ENCODE measurements at regions not wholly inside any gene's neighbourhood (a gene's known extent, or its start where the extent isn't known, plus 50 kb on each side); places are given as distances from the start of the nearest gene placed in this dataset.

GRCh38 chr16:64196444-64196843, 925.4 kb downstream of the CDH11 start:
- Histone ChIP-seq H3K9me3 (replicated peaks; ENCODE audit: control insufficient read depth, insufficient read depth, low read length) (no peaks in the 10 kb centered on the region), H3K79me2 (ENCODE audit: control insufficient read depth, insufficient read depth, low read length) (no peaks in the 10 kb centered on the region), H3K4me3 (no peak overlapping the region), H3K4me2 (ENCODE audit: control insufficient read depth, insufficient read depth) (no peak overlapping the region), H3K36me3 (ENCODE audit: control insufficient read depth in 2 of 2, insufficient read depth in 2 of 2, low read length in 1 of 2) (no peaks in the 10 kb centered on the region), H3K27me3 (replicated peaks in 1 of 2; ENCODE audit: control insufficient read depth in 2 of 2, insufficient read depth in 2 of 2, low read length in 1 of 2) (no peaks in the 10 kb centered on the region), H3K4me1 (ENCODE audit: control insufficient read depth, insufficient read depth, low read length) (no peaks in the 10 kb centered on the region), H4K20me1 (ENCODE audit: control insufficient read depth, insufficient read depth) (no peaks in the 10 kb centered on the region), H3K9ac (ENCODE audit: control insufficient read depth, insufficient read depth, low read length) (no peak overlapping the region), H3K27ac (ENCODE audit: control insufficient read depth, insufficient read depth) (no peak overlapping the region), H2AFZ (ENCODE audit: control insufficient read depth, low read depth, low read length) (no peak overlapping the region)
- ChIA-PET RAD21 (ENCODE audit: unreplicated experiment) (no interaction called here), SMC1A (ENCODE audit: uncharacterized antibody, unreplicated experiment) (interaction anchor here (0.6 to 1.6 kb wide), 2 partner anchors 10 to 15 kb away, joined by 3 to 4 read pairs; no protein-coding TSS in a partner anchor), POLR2A (no interaction called here), CTCF (no interaction called here)
- no peak for DNase-seq (ENCODE audit: low read depth, low spot score)
- TF ChIP-seq NFYB (IDR thresholded peaks at IDR 0.05; ENCODE audit: insufficient read depth, low read depth, low read length) (no peak), KDM1A (IDR thresholded peaks at IDR 0.05; ENCODE audit: borderline replicate concordance) (no peak), HDGF (IDR thresholded peaks at IDR 0.05) (no peak), TCF3 (IDR thresholded peaks at IDR 0.05; ENCODE audit: borderline replicate concordance, insufficient read depth, low read depth, low read length) (no peak), TBL1XR1 (IDR thresholded peaks at IDR 0.05; ENCODE audit: low read depth, low read length) (no peak)
- intact Hi-C loops (cut with micrococcal nuclease; ENCODE audit: unreplicated experiment) = no loop called here
- 0% methylated on average over 1 of the region's 1 CpG for WGBS (ENCODE audit: insufficient coverage, insufficient replicate concordance, low lambda C conversion rate, missing lambda C conversion rate)
- BruUV-seq (replicated peaks) = no TSS peak
- no peak for ATAC-seq
- FAIRE-seq = no peak
- in situ Hi-C loops (cut with MboI) = no loop called here

GRCh38 chr16:64185954-64186353, 935.9 kb downstream of the CDH11 start:
- H2AFZ ChIP-seq (ENCODE audit: control insufficient read depth, low read depth, low read length) = no peak overlapping the region
- ATAC-seq (no peak), FAIRE-seq (no peak), DNase-seq (ENCODE audit: low read depth, low spot score) (no peak)
- H3K4me1 ChIP-seq (ENCODE audit: control insufficient read depth, insufficient read depth, low read length) = no peaks in the 10 kb centered on the region
- H3K27me3 ChIP-seq (replicated peaks in 1 of 2; ENCODE audit: control insufficient read depth in 2 of 2, insufficient read depth in 2 of 2, low read length in 1 of 2) = no peaks in the 10 kb centered on the region
- no peak overlapping the region for H3K4me2 ChIP-seq (ENCODE audit: control insufficient read depth, insufficient read depth)
- ChIA-PET SMC1A (ENCODE audit: uncharacterized antibody, unreplicated experiment) (no interaction called here), POLR2A (no interaction called here), CTCF (no interaction called here), RAD21 (ENCODE audit: unreplicated experiment) (no interaction called here)
- 48% methylated on average over 3 of the region's 3 CpGs for WGBS (ENCODE audit: insufficient coverage, insufficient replicate concordance, low lambda C conversion rate, missing lambda C conversion rate)
- in situ Hi-C loops (cut with MboI) (no loop called here), intact Hi-C loops (cut with micrococcal nuclease; ENCODE audit: unreplicated experiment) (no loop called here)
- H3K36me3 ChIP-seq (ENCODE audit: control insufficient read depth in 2 of 2, insufficient read depth in 2 of 2, low read length in 1 of 2) = no peaks in the 10 kb centered on the region
- no peak overlapping the region for H3K4me3 ChIP-seq
- H4K20me1 ChIP-seq (ENCODE audit: control insufficient read depth, insufficient read depth) = no peaks in the 10 kb centered on the region
- H3K9me3 ChIP-seq (replicated peaks; ENCODE audit: control insufficient read depth, insufficient read depth, low read length) = no peaks in the 10 kb centered on the region
- H3K27ac ChIP-seq (ENCODE audit: control insufficient read depth, insufficient read depth) = no peak overlapping the region
- no TSS peak for BruUV-seq (replicated peaks)
- H3K9ac ChIP-seq (ENCODE audit: control insufficient read depth, insufficient read depth, low read length) = no peak overlapping the region
- no peaks in the 10 kb centered on the region for H3K79me2 ChIP-seq (ENCODE audit: control insufficient read depth, insufficient read depth, low read length)
- TF ChIP-seq CUX1 (IDR thresholded peaks at IDR 0.05; ENCODE audit: insufficient replicate concordance, low read depth, low read length) (no peak), PBX3 (IDR thresholded peaks at IDR 0.05; ENCODE audit: insufficient replicate concordance, low read depth, low read length) (no peak), HCFC1 (IDR thresholded peaks at IDR 0.05; ENCODE audit: low read length) (no peak), EED (IDR thresholded peaks at IDR 0.05; ENCODE audit: low read depth) (no peak), NR2C2 (IDR thresholded peaks at IDR 0.05; ENCODE audit: borderline replicate concordance, control insufficient read depth, insufficient read length, low read depth) (no peak), EZH2 (IDR thresholded peaks at IDR 0.05; ENCODE audit: borderline replicate concordance, control insufficient read depth, low read depth, low read length) (no peak)
